Lower lobe of right lung (tissue), 2 donors: ENCODE measurements at regions not wholly inside any gene's neighbourhood (a gene's known extent, or its start where the extent isn't known, plus 50 kb on each side); places are given as distances from the start of the nearest gene placed in this dataset.

ENCODE experiments used
- ATAC-seq, 2 donors: fragments of 200-7000 bp; cut with Tn5 transposase; one replicate each; pipeline ENCODE4 v1.9.1; 2020 to 2022; ENCODE audit warnings: mild to moderate bottlenecking in 2 of 2, moderate library complexity in 2 of 2
- DNase-seq: peaks from one replicate; pipeline ENCODE4 v3.0.0-alpha.2; 2020
- H3K27ac ChIP-seq: fragments of 200-600 bp; one replicate; pipeline ENCODE4 v1.8.0; 2022
- H3K27me3 ChIP-seq: fragments of 200-600 bp; one replicate; pipeline ENCODE4 v1.8.0; 2022; ENCODE audit warnings: low read depth
- H3K36me3 ChIP-seq: fragments of 200-600 bp; one replicate; pipeline ENCODE4 v1.8.0; 2022; ENCODE audit warnings: mild to moderate bottlenecking
- H3K4me1 ChIP-seq: fragments of 200-600 bp; one replicate; pipeline ENCODE4 v1.8.0; 2022
- H3K4me3 ChIP-seq: fragments of 200-600 bp; one replicate; pipeline ENCODE4 v1.8.0; 2022; ENCODE audit warnings: mild to moderate bottlenecking
- H3K9me3 ChIP-seq: fragments of 200-600 bp; one replicate; pipeline ENCODE4 v1.8.0; 2022
- CTCF ChIP-seq: fragments of 200-600 bp; IDR thresholded peaks from one replicate; pipeline ENCODE4 v1.8.0; 2022; ENCODE audit warnings: antibody characterized with exemption, mild to moderate bottlenecking
- intact Hi-C: fragments of 100-400 bp; cut with DNase I; formaldehyde crosslinking; loops from one replicate; pipeline ENCODE4 v1.11.0; 2022
- donor health status: DM: no; HTN: yes; CAD: no; lungs with severe emphysema.

DNA sequence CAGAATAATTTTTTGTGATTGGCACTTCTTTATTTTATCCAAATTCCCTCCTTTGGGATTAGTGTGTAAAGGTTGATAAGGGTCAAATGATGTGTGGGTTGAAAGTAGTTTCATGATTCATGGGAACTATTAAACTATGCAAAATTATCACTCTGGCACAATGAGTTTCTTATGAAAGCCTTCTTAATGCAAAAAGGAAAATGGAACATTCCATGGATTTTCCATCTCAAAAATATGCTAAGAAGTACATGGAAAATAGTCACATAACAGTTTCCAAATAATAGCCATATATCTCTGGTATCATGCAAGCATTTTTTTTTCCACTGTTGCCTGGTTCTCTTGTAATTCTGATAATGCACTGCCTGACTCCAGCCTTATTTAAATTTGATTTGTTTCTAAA lies 639.7 kb downstream of the NR4A2 start:
- H3K27me3 ChIP-seq: no peaks in the 10 kb centered on the region
- no peaks in the 10 kb centered on the region for H3K9me3 ChIP-seq
- H3K36me3 ChIP-seq: no peaks in the 10 kb centered on the region
- intact Hi-C loops: no loop called here
- H3K27ac ChIP-seq: no peak overlapping the region
- H3K4me1 ChIP-seq: no peaks in the 10 kb centered on the region
- ATAC-seq: no peak
- no peak overlapping the region for H3K4me3 ChIP-seq
- DNase-seq: no peak
- no peak for TF ChIP-seq CTCF

DNA sequence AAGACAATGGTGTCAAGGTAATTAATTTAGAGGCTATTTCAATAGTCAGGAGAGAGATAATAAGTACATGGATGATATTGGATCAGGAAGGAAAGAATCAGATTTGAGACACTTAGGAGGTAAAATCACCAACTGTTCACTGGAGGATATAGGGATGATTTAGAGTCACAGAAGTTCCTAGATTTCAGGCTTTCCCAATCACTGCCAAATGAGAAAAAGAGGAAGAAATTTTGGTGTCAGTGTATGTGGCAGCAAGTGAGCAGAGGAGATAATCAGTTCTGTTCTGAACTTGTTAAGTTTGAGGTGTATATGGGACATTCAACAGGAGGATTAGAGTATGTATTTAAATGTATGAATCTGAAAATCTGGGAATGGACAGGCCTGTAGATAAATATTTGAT lies 640.4 kb downstream of the NR4A2 start:
- H3K9me3 ChIP-seq: no peaks in the 10 kb centered on the region
- intact Hi-C loops: no loop called here
- TF ChIP-seq CTCF: no peak
- no peaks in the 10 kb centered on the region for H3K4me1 ChIP-seq
- H3K27ac ChIP-seq: no peak overlapping the region
- DNase-seq (no peak), ATAC-seq (peak; percentile 39 to 40)
- no peaks in the 10 kb centered on the region for H3K27me3 ChIP-seq
- no peak overlapping the region for H3K4me3 ChIP-seq
- H3K36me3 ChIP-seq: no peaks in the 10 kb centered on the region

DNA sequence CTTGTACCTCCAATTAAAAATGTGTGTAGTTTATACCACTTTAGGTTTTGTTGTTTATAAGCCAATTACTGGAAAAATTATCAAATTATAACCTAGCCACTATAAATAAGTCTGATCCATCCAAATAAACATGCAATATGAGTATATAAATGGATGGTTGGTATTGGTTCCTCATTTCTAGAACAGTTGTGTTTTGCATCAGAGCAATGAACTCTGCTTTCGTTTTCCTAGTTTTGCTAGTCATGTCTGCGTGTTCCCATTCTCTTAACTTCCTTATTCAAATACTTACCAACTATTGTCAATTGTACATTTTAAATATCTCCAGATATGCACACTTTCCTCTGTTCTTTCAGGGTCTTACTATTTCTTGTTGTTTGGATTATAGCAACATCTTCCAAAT lies 641.7 kb downstream of the NR4A2 start:
- no peaks in the 10 kb centered on the region for H3K36me3 ChIP-seq
- H3K4me1 ChIP-seq: no peaks in the 10 kb centered on the region
- H3K27me3 ChIP-seq: no peaks in the 10 kb centered on the region
- DNase-seq (no peak), ATAC-seq (peak; percentile 49 to 58)
- no peak for TF ChIP-seq CTCF
- H3K27ac ChIP-seq: no peak overlapping the region
- no peak overlapping the region for H3K4me3 ChIP-seq
- intact Hi-C loops: no loop called here
- no peaks in the 10 kb centered on the region for H3K9me3 ChIP-seq

- no peak for TF ChIP-seq CTCF
- H3K9me3 ChIP-seq: no peaks in the 10 kb centered on the region
- no peaks in the 10 kb centered on the region for H3K36me3 ChIP-seq
- ATAC-seq (no peak), DNase-seq (no peak)
- no peak overlapping the region for H3K4me3 ChIP-seq
- intact Hi-C loops: no loop called here
- H3K27ac ChIP-seq: no peak overlapping the region
- H3K27me3 ChIP-seq: no peaks in the 10 kb centered on the region
- no peaks in the 10 kb centered on the region for H3K4me1 ChIP-seq
Observed at GRCh38 chr2:155689791-155690190, 642.7 kb downstream of the NR4A2 start.

- Histone ChIP-seq H3K27me3 (no peaks in the 10 kb centered on the region), H3K27ac (no peak overlapping the region), H3K4me1 (no peaks in the 10 kb centered on the region), H3K9me3 (no peaks in the 10 kb centered on the region), H3K36me3 (no peaks in the 10 kb centered on the region), H3K4me3 (no peak overlapping the region)
- TF ChIP-seq CTCF: no peak
- intact Hi-C loops: no loop called here
- no peak for DNase-seq
- no peak for ATAC-seq
Observed at GRCh38 chr2:155687181-155687580, 645.3 kb downstream of the NR4A2 start.

DNA sequence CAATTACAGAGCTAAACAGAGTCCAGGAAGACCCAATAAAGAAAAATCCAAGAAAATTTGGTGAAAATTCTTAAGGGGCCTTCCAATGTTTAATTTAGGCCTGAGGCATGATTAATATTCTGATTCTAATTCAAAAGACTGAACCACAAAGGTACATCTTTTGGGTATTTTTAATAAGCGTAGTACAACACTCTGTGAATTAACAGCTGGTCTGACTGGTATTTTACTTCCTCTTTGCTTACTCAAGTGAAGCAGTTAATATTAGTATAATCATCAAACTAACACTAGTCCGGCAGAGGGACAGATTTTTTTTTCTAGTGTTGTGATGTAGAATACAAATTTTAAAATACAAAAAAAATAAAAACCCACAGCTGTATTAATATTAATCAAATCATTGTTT lies 652.9 kb downstream of the NR4A2 start:
- no peak for DNase-seq
- Histone ChIP-seq H3K9me3 (peaks cover 4% of the 10 kb centered on the region), H3K27me3 (no peaks in the 10 kb centered on the region), H3K4me3 (no peak overlapping the region), H3K27ac (no peak overlapping the region), H3K36me3 (no peaks in the 10 kb centered on the region), H3K4me1 (no peaks in the 10 kb centered on the region)
- ATAC-seq: no peak
- TF ChIP-seq CTCF: no peak
- intact Hi-C loops: no loop called here
